GM06990 (cell line): ENCODE measurements at regions not wholly inside any gene's neighbourhood (a gene's known extent, or its start where the extent isn't known, plus 50 kb on each side); places are given as distances from the start of the nearest gene placed in this dataset.

ENCODE experiments used
- DNase-seq: peaks from one replicate; pipeline ENCODE4 v3.0.0-alpha.2; 2011; ENCODE audit not compliant: insufficient read length; ENCODE audit errors: extremely low read depth
- H3K27me3 ChIP-seq: replicated peaks from 2 replicates; pipeline ENCODE4 v1.6.0; 2011; ENCODE audit warnings: low read length; ENCODE audit not compliant: control insufficient read depth, insufficient read depth
- H3K36me3 ChIP-seq: 2 replicates; pipeline ENCODE4 v1.5.1; 2011; ENCODE audit warnings: low read length; ENCODE audit not compliant: control insufficient read depth, insufficient read depth
- H3K4me3 ChIP-seq: replicated peaks from 2 replicates; pipeline ENCODE4 v1.5.1; 2011; ENCODE audit warnings: low read depth, mild to moderate bottlenecking, control low read depth, low read length
- CTCF ChIP-seq: IDR thresholded peaks from 2 replicates; pipeline ENCODE4 v1.5.1; 2011; ENCODE audit warnings: low read length, control low read depth, mild to moderate bottlenecking, inconsistent platforms; ENCODE audit not compliant: insufficient read depth, poor library complexity, severe bottlenecking

- no peaks in the 10 kb centered on the region for H3K36me3 ChIP-seq
- no peaks in the 10 kb centered on the region; the same call in 1 of the 2 replicates for H3K27me3 ChIP-seq
- no peak for DNase-seq
- TF ChIP-seq CTCF, result no peak
- no peak overlapping the region for H3K4me3 ChIP-seq
Observed at GRCh38 chr2:217551252-217551899, 451.4 kb downstream of the TNS1 start.

GRCh38 chr2:217539126-217539525 is 463.7 kb downstream of the TNS1 start:
- no peaks in the 10 kb centered on the region for H3K27me3 ChIP-seq
- H3K36me3 ChIP-seq, result no peaks in the 10 kb centered on the region
- no peak for DNase-seq
- H3K4me3 ChIP-seq, result no peak overlapping the region
- TF ChIP-seq CTCF, result no peak

GRCh38 chr2:217538719-217539118 is 464.1 kb downstream of the TNS1 start:
- Histone ChIP-seq H3K27me3 (no peaks in the 10 kb centered on the region), H3K4me3 (no peak overlapping the region), H3K36me3 (no peaks in the 10 kb centered on the region)
- no peak for TF ChIP-seq CTCF
- no peak for DNase-seq

GRCh38 chr2:217535957-217536708 is 466.7 kb downstream of the TNS1 start:
- H3K27me3 ChIP-seq, result no peaks in the 10 kb centered on the region
- no peaks in the 10 kb centered on the region for H3K36me3 ChIP-seq
- no peak for TF ChIP-seq CTCF
- no peak overlapping the region for H3K4me3 ChIP-seq
- DNase-seq, result no peak

GRCh38 chr2:217530392-217531090 is 472.3 kb downstream of the TNS1 start:
- no peak for TF ChIP-seq CTCF
- no peak overlapping the region for H3K4me3 ChIP-seq
- DNase-seq, result no peak
- H3K27me3 ChIP-seq, result no peaks in the 10 kb centered on the region; the same call in none of the 2 replicates
- H3K36me3 ChIP-seq, result no peaks in the 10 kb centered on the region
